H1 (cell line): ENCODE measurements at regions not wholly inside any gene's neighbourhood (a gene's known extent, or its start where the extent isn't known, plus 50 kb on each side); places are given as distances from the start of the nearest gene placed in this dataset.

Experiments used
- CEBPB ChIP-seq: IDR thresholded peaks from 2 replicates; pipeline ENCODE4 v1.6.1; 2012; ENCODE audit warnings: low read depth, low read length
- CTBP2 ChIP-seq: IDR thresholded peaks from 2 replicates; pipeline ENCODE4 v1.7.0; 2011; ENCODE audit warnings: borderline replicate concordance, mild to moderate bottlenecking, moderate library complexity, mixed read lengths, low read length; ENCODE audit not compliant: insufficient read depth, insufficient read length
- POU5F1 ChIP-seq: IDR thresholded peaks from 2 replicates; pipeline ENCODE4 v1.6.1; 2011; ENCODE audit warnings: low read depth, mild to moderate bottlenecking, low read length, moderate library complexity

- TF ChIP-seq CTBP2: no peak
- TF ChIP-seq POU5F1: no peak
- TF ChIP-seq CEBPB: no peak
Observed at GRCh38 chr6:105501246-105501645, 98.4 kb upstream of the PREP start (continued).
